ENCODE measurements at regions not wholly inside any gene's neighbourhood (a gene's known extent, or its start where the extent isn't known, plus 50 kb on each side); places are given as distances from the start of the nearest gene placed in this dataset.

GRCh38 chr12:4135919-4136605 is 137.5 kb upstream of the CCND2 start (continued):
- TF ChIP-seq E2F8 (IDR thresholded peaks at IDR 0.05; ENCODE audit: low read depth, partially characterized antibody), result no peak
- no peak for TF ChIP-seq ZNF207 (IDR thresholded peaks at IDR 0.05; ENCODE audit: borderline replicate concordance)
- no peak for TF ChIP-seq IRF3 (IDR thresholded peaks at IDR 0.05)
- TF ChIP-seq HDAC2 (IDR thresholded peaks at IDR 0.05), result no peak
- TF ChIP-seq SRF (IDR thresholded peaks at IDR 0.05; ENCODE audit: low read depth in 2 of 2, low read length in 2 of 2), result peak in 1 of 2 experiments; percentile 46; a peak in 1 of 4 replicates
- peak; percentile 100 for TF ChIP-seq ZNF687 (IDR thresholded peaks at IDR 0.05)
- no peak; the same call in 1 of the 2 replicates for TF ChIP-seq ZBTB40 (IDR thresholded peaks at IDR 0.05; ENCODE audit: borderline replicate concordance)
- peak; percentile 94 for TF ChIP-seq RELB (IDR thresholded peaks at IDR 0.05; ENCODE audit: low read depth)
- TF ChIP-seq MTA3 (IDR thresholded peaks at IDR 0.05; ENCODE audit: borderline replicate concordance, low read length), result peak; percentile 82; the same call in 1 of the 2 replicates
- 0 out of 2 replicates have a peak, but pooled peaks have one; percentile 35 for TF ChIP-seq TAF1 (IDR thresholded peaks at IDR 0.05; ENCODE audit: borderline replicate concordance, low read depth, low read length)
- no peak; the same call in 1 of the 2 replicates for TF ChIP-seq POLR2AphosphoS5 (IDR thresholded peaks at IDR 0.05; ENCODE audit: low read length)
- peak; percentile 11 to 98 for TF ChIP-seq EGR1 (IDR thresholded peaks at IDR 0.05; ENCODE audit: borderline replicate concordance in 1 of 2, low read depth in 2 of 2, low read length in 2 of 2)
- no peak for TF ChIP-seq ZSCAN29 (IDR thresholded peaks at IDR 0.05)
- no peak for TF ChIP-seq CBFB (IDR thresholded peaks at IDR 0.05; ENCODE audit: low read depth)
- TF ChIP-seq MTA2 (IDR thresholded peaks at IDR 0.05; ENCODE audit: low read depth), result peak; percentile 96
- TF ChIP-seq ZBED1 (IDR thresholded peaks at IDR 0.05; ENCODE audit: borderline replicate concordance), result peak; percentile 71; the same call in 1 of the 2 replicates
